GM10266 (cell line): ENCODE measurements at regions not wholly inside any gene's neighbourhood (a gene's known extent, or its start where the extent isn't known, plus 50 kb on each side); places are given as distances from the start of the nearest gene placed in this dataset.

ENCODE experiments used
- DNase-seq: peaks from one replicate; pipeline ENCODE4 v3.0.0; 2012; ENCODE audit errors: extremely low spot score
- TF ChIP-seq, protein P1 (sequence below): IDR thresholded peaks from 2 replicates; pipeline ENCODE4 v1.5.1; 2012; ENCODE audit warnings: mild to moderate bottlenecking, low read depth; ENCODE audit not compliant: control insufficient read depth, insufficient read depth; ENCODE audit errors: missing control alignments

DNA sequence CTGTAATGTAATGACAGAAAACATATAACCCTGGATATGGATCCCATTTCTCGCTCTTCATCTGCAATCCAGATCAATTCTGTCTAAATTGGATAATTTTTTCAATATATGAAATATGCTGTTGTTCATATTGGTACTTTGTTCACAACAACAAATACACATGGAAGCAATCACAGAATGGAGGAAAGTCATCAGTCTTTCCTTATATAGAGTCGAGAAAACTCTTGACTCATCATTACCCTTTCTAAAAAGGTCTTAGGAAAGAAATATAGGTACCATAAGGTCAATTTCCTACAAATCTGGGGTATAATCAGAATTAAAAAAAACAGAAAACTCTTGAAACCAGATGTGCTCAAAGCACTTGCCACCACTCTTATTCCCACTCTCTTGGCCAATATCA lies 677.6 kb upstream of the ID4 start:
- TF ChIP-seq, protein P1, sequence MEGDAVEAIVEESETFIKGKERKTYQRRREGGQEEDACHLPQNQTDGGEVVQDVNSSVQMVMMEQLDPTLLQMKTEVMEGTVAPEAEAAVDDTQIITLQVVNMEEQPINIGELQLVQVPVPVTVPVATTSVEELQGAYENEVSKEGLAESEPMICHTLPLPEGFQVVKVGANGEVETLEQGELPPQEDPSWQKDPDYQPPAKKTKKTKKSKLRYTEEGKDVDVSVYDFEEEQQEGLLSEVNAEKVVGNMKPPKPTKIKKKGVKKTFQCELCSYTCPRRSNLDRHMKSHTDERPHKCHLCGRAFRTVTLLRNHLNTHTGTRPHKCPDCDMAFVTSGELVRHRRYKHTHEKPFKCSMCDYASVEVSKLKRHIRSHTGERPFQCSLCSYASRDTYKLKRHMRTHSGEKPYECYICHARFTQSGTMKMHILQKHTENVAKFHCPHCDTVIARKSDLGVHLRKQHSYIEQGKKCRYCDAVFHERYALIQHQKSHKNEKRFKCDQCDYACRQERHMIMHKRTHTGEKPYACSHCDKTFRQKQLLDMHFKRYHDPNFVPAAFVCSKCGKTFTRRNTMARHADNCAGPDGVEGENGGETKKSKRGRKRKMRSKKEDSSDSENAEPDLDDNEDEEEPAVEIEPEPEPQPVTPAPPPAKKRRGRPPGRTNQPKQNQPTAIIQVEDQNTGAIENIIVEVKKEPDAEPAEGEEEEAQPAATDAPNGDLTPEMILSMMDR, result no peak
- no peak for DNase-seq

DNA sequence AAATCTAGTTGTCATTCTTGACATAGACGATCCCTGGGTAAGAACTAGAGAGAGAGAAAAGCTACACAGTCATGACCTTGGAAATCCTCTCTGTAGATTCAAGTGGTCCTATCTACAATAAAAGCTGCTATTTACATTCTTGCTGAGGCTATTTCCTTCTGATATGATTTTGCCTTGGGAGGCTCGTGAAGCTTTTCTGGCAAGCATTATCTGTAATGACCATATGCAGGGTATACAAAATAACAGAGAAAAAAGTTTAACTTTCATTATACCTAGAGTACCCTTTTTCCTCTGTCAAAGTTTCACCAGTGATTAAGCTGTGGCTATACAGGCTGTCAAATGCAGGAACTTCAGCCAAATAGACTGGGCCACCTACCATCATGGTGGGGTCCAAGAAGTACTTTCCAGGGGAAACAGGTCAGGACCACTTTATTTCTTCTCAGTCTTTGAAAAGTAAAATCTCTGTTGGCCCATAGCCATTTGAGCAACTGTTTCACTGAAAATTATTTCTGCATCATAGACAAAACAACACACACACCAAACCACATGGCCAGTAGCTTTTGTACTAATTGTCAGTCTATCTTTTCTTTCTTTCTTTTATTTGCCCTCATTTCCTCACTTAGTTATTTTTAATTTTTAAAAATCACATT lies 677.0 kb upstream of the ID4 start:
- no peak for DNase-seq
- TF ChIP-seq, protein P1, result no peak

DNA sequence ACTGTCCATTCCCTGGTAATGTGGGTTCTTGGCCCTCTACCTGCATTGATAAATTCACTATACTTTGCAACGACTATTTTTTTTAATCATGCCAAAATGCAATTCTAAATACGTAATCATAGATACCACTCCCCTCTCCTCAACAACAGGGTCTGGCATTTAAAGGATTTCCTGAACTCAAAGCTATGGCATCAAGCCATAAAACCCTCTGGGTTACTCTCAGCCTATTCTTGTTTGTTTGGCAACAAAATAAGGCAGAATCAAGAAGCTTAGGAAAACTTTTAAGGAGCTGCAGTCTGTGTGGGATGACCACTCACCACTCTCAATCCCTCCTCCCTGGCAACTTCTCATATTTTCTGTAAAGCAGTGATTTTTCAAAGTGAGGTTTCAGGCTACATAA lies 669.9 kb upstream of the ID4 start:
- TF ChIP-seq, protein P1, result no peak
- no peak for DNase-seq

DNA sequence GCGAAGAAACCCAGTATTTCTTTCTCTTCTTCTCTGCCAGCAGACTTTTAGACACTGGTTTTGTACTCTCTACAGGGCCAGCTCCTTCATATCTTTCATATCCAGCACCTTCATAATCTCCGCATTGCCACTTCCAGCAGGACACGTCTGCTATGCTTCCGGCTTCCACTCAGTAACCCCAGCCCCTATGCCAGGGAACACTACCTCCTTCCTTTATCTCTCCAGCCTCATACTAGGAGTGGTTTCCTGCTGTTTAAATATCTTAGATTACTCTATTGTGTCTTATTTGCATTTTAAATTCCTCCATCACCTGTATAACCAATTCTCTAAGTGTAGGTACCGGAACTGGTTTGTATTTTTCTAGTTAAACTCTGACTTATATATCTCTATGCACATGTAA lies 667.8 kb upstream of the ID4 start:
- TF ChIP-seq, protein P1, result no peak
- no peak for DNase-seq

DNA sequence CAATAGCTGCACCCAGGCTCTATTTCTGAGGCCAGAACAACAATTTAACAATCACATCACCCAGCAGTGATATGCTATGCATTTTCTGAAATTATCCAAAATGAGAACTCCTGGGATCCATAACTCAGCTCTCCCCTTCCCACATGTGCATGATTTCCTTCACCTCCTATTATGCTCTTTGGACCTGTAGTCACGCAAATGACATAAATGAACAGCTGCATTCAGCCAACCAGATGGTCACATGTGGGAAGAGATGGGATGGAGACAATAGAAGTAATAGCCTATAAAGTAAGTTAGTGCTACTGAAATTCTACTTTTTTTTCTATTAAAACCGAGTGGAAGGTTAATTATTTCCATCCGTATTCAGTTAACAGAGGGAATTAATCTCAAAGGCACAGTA lies 662.1 kb upstream of the ID4 start:
- no peak for DNase-seq
- TF ChIP-seq, protein P1, result no peak

DNA sequence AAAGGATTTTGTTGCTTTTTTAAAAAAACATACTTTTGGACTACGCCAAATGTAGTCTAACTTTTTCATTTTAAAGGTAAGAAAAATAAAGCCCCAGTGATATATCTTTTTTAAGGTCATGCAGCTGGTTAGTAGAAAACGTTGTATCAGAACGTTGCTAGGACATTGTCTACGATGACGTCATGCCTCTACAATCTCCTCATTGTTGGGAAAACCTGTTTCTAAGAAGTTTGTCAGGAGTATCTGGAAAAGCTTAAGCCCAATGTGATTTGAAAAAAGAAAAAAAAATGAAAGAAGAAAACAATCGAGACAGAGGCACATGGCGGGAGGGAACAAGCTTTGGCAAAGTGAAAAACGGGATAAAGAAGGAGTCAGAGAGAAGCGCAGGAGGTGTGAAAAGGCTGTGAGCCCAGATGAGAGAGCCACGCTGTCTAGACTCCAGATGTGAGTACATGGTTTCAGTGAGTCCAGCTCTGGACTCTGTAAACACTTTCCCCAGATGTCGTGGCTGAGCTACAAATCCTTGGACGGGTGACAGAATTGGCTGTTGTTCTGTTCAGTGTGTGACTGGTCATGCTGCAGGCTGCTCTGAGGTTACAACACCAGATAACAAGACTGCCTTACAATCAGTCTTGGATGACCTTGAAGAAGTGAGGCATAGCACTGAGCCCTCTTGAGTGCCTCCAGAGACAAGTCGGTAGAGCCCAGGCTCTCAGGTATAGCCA lies 656.7 kb upstream of the ID4 start:
- TF ChIP-seq, protein P1, result no peak
- no peak for DNase-seq

DNA sequence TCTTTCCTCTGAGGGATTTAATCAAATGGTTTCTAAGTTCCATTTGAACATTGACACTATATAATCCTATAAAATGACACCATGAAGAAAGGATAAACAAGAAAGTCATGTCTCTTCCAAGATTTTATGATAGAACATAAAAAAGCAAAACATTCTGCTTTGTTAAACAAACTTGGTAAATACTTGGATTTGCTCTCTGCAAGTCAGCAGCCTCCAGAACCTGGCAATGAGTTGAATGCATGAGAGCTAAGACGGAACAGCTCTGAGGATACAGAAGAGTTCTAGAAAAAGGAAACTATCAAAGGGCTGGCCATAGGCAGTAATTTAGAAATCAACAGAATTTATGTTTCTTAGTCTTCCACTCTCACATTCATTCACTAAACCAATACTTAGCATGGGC lies 656.0 kb upstream of the ID4 start:
- DNase-seq, result no peak
- TF ChIP-seq, protein P1, result no peak
